ENCODE measurements at regions not wholly inside any gene's neighbourhood (a gene's known extent, or its start where the extent isn't known, plus 50 kb on each side); places are given as distances from the start of the nearest gene placed in this dataset.

- no peak for TF ChIP-seq CTCF (IDR thresholded peaks at IDR 0.05)
- no peak for TF ChIP-seq POLR2A (IDR thresholded peaks at IDR 0.05)
Measured at GRCh38 chr7:19215412-19215811, 70.2 kb upstream of the FERD3L start.
